ENCODE measurements at regions not wholly inside any gene's neighbourhood (a gene's known extent, or its start where the extent isn't known, plus 50 kb on each side); places are given as distances from the start of the nearest gene placed in this dataset.

- TF ChIP-seq NRF1 (conservative IDR thresholded peaks at IDR 0.05; ENCODE audit: low read depth, low read length) (no peak), PML (IDR thresholded peaks at IDR 0.05; ENCODE audit: low read length) (no peak), STAT1 (conservative IDR thresholded peaks at IDR 0.05) (no peak), RAD51 (IDR thresholded peaks at IDR 0.05) (no peak)
- TF ChIP-seq, protein P1, sequence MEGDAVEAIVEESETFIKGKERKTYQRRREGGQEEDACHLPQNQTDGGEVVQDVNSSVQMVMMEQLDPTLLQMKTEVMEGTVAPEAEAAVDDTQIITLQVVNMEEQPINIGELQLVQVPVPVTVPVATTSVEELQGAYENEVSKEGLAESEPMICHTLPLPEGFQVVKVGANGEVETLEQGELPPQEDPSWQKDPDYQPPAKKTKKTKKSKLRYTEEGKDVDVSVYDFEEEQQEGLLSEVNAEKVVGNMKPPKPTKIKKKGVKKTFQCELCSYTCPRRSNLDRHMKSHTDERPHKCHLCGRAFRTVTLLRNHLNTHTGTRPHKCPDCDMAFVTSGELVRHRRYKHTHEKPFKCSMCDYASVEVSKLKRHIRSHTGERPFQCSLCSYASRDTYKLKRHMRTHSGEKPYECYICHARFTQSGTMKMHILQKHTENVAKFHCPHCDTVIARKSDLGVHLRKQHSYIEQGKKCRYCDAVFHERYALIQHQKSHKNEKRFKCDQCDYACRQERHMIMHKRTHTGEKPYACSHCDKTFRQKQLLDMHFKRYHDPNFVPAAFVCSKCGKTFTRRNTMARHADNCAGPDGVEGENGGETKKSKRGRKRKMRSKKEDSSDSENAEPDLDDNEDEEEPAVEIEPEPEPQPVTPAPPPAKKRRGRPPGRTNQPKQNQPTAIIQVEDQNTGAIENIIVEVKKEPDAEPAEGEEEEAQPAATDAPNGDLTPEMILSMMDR (IDR thresholded peaks at IDR 0.05 in 2 of 3, conservative IDR thresholded peaks at IDR 0.05 in 1 of 3; ENCODE audit: control insufficient read depth in 2 of 3, extremely low read depth in 1 of 3, insufficient read depth in 1 of 3, low read depth in 3 of 3, low read length in 3 of 3): no peak
- TF ChIP-seq, protein P2, sequence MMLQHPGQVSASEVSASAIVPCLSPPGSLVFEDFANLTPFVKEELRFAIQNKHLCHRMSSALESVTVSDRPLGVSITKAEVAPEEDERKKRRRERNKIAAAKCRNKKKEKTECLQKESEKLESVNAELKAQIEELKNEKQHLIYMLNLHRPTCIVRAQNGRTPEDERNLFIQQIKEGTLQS (IDR thresholded peaks at IDR 0.05; ENCODE audit: borderline replicate concordance, extremely low read depth, low read depth, low read length): no peak
- TF ChIP-seq, protein P3, sequence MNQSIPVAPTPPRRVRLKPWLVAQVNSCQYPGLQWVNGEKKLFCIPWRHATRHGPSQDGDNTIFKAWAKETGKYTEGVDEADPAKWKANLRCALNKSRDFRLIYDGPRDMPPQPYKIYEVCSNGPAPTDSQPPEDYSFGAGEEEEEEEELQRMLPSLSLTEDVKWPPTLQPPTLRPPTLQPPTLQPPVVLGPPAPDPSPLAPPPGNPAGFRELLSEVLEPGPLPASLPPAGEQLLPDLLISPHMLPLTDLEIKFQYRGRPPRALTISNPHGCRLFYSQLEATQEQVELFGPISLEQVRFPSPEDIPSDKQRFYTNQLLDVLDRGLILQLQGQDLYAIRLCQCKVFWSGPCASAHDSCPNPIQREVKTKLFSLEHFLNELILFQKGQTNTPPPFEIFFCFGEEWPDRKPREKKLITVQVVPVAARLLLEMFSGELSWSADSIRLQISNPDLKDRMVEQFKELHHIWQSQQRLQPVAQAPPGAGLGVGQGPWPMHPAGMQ (IDR thresholded peaks at IDR 0.05; ENCODE audit: borderline replicate concordance): no peak
These were observed 161.3 kb upstream of the RIMS1 start (continued) for GRCh38 chr6:71725126-71725470.

GRCh38 chr6:71726121-71726520, 160.2 kb upstream of the RIMS1 start:
- TF ChIP-seq NRF1 (conservative IDR thresholded peaks at IDR 0.05; ENCODE audit: low read depth, low read length) (no peak), JUND (IDR thresholded peaks at IDR 0.05; ENCODE audit: low read depth, low read length) (no peak), BMI1 (IDR thresholded peaks at IDR 0.05; ENCODE audit: borderline replicate concordance) (no peak), NR2F1 (conservative IDR thresholded peaks at IDR 0.05) (no peak)
- TF ChIP-seq, protein P4, sequence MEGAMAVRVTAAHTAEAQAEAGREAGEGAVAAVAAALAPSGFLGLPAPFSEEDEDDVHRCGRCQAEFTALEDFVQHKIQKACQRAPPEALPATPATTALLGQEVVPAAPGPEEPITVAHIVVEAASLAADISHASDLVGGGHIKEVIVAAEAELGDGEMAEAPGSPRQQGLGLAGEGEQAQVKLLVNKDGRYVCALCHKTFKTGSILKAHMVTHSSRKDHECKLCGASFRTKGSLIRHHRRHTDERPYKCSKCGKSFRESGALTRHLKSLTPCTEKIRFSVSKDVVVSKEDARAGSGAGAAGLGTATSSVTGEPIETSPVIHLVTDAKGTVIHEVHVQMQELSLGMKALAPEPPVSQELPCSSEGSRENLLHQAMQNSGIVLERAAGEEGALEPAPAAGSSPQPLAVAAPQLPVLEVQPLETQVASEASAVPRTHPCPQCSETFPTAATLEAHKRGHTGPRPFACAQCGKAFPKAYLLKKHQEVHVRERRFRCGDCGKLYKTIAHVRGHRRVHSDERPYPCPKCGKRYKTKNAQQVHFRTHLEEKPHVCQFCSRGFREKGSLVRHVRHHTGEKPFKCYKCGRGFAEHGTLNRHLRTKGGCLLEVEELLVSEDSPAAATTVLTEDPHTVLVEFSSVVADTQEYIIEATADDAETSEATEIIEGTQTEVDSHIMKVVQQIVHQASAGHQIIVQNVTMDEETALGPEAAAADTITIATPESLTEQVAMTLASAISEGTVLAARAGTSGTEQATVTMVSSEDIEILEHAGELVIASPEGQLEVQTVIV (IDR thresholded peaks at IDR 0.05; ENCODE audit: borderline replicate concordance, partially characterized antibody): no peak
- SMC1A ChIA-PET (ENCODE audit: uncharacterized antibody, unreplicated experiment): no interaction called here
- POLR2A ChIA-PET: no interaction called here
- H3K4me1 ChIP-seq (ENCODE audit: control insufficient read depth, insufficient read depth, low read length): no peaks in the 10 kb centered on the region
- no peak overlapping the region for H3K4me3 ChIP-seq
- H3K79me2 ChIP-seq (ENCODE audit: control insufficient read depth, insufficient read depth, low read length): no peaks in the 10 kb centered on the region
- WGBS (ENCODE audit: insufficient coverage, insufficient replicate concordance, low lambda C conversion rate, missing lambda C conversion rate): 6% methylated on average over 2 of the region's 2 CpGs
- no peaks in the 10 kb centered on the region for H3K27me3 ChIP-seq (replicated peaks in 1 of 2; ENCODE audit: control insufficient read depth in 2 of 2, insufficient read depth in 2 of 2, low read length in 1 of 2)
- BruUV-seq (replicated peaks): no TSS peak
- in situ Hi-C loops (cut with MboI): no loop called here
- FAIRE-seq (no peak), DNase-seq (ENCODE audit: low read depth, low spot score) (no peak), ATAC-seq (no peak)
- RAD21 ChIA-PET (ENCODE audit: unreplicated experiment): no interaction called here
- no peaks in the 10 kb centered on the region for H4K20me1 ChIP-seq (ENCODE audit: control insufficient read depth, insufficient read depth)
- intact Hi-C loops (cut with micrococcal nuclease; ENCODE audit: unreplicated experiment): no loop called here
- no peaks in the 10 kb centered on the region for H3K9me3 ChIP-seq (replicated peaks; ENCODE audit: control insufficient read depth, insufficient read depth, low read length)
- no peak overlapping the region for H3K4me2 ChIP-seq (ENCODE audit: control insufficient read depth, insufficient read depth)
- no peaks in the 10 kb centered on the region for H3K36me3 ChIP-seq (ENCODE audit: control insufficient read depth in 2 of 2, insufficient read depth in 2 of 2, low read length in 1 of 2)
- no peak overlapping the region for H3K27ac ChIP-seq (ENCODE audit: control insufficient read depth, insufficient read depth)
- CTCF ChIA-PET: no interaction called here
- no peak overlapping the region for H3K9ac ChIP-seq (ENCODE audit: control insufficient read depth, insufficient read depth, low read length)
- H2AFZ ChIP-seq (ENCODE audit: control insufficient read depth, low read depth, low read length): no peak overlapping the region
